ENCODE measurements at regions not wholly inside any gene's neighbourhood (a gene's known extent, or its start where the extent isn't known, plus 50 kb on each side); places are given as distances from the start of the nearest gene placed in this dataset.

GRCh38 chr1:101732261-101732660 is 264.5 kb downstream of the OLFM3 start:
- H3K79me2 ChIP-seq (ENCODE audit: insufficient read depth, low read length), result no peaks in the 10 kb centered on the region
- H2AFZ ChIP-seq (ENCODE audit: low read length), result no peak overlapping the region
- no peak overlapping the region for H3K4me3 ChIP-seq (ENCODE audit: low read depth, low read length, poor library complexity, severe bottlenecking)
- H3K36me3 ChIP-seq (ENCODE audit: insufficient read depth, low read length), result no peaks in the 10 kb centered on the region
- no peak overlapping the region for H3K9ac ChIP-seq (ENCODE audit: low read length)
- no peaks in the 10 kb centered on the region for H3K9me3 ChIP-seq (ENCODE audit: low read length)
- no peak for TF ChIP-seq EZH2 (IDR thresholded peaks at IDR 0.05; ENCODE audit: borderline replicate concordance, low read length)
- no peak for TF ChIP-seq CTCF (IDR thresholded peaks at IDR 0.05; ENCODE audit: low read length)
- no peak overlapping the region for H3K4me2 ChIP-seq (ENCODE audit: low read length)
- no peaks in the 10 kb centered on the region for H4K20me1 ChIP-seq (ENCODE audit: insufficient read depth, low read length)
- no peak overlapping the region for H3K27ac ChIP-seq (ENCODE audit: low read depth, low read length, poor library complexity, severe bottlenecking)
- H3K27me3 ChIP-seq (ENCODE audit: insufficient read depth, low read length), result no peaks in the 10 kb centered on the region
- no peaks in the 10 kb centered on the region for H3K9me2 ChIP-seq (ENCODE audit: low read depth, low read length)
- H3K4me1 ChIP-seq (ENCODE audit: insufficient read depth, low read length, severe bottlenecking), result no peaks in the 10 kb centered on the region
- no peaks in the 10 kb centered on the region for H3F3A ChIP-seq (ENCODE audit: insufficient read depth, low read length)

GRCh38 chr1:101733340-101733739 is 263.4 kb downstream of the OLFM3 start:
- H3K79me2 ChIP-seq (ENCODE audit: insufficient read depth, low read length), result no peaks in the 10 kb centered on the region
- no peaks in the 10 kb centered on the region for H3K4me1 ChIP-seq (ENCODE audit: insufficient read depth, low read length, severe bottlenecking)
- TF ChIP-seq EZH2 (IDR thresholded peaks at IDR 0.05; ENCODE audit: borderline replicate concordance, low read length) (no peak), CTCF (IDR thresholded peaks at IDR 0.05; ENCODE audit: low read length) (no peak)
- no peak overlapping the region for H2AFZ ChIP-seq (ENCODE audit: low read length)
- no peaks in the 10 kb centered on the region for H3K9me3 ChIP-seq (ENCODE audit: low read length)
- H3K27ac ChIP-seq (ENCODE audit: low read depth, low read length, poor library complexity, severe bottlenecking), result no peak overlapping the region
- H3F3A ChIP-seq (ENCODE audit: insufficient read depth, low read length), result no peaks in the 10 kb centered on the region
- no peaks in the 10 kb centered on the region for H4K20me1 ChIP-seq (ENCODE audit: insufficient read depth, low read length)
- H3K4me2 ChIP-seq (ENCODE audit: low read length), result no peak overlapping the region
- H3K9ac ChIP-seq (ENCODE audit: low read length), result no peak overlapping the region
- no peak overlapping the region for H3K4me3 ChIP-seq (ENCODE audit: low read depth, low read length, poor library complexity, severe bottlenecking)
- no peaks in the 10 kb centered on the region for H3K9me2 ChIP-seq (ENCODE audit: low read depth, low read length)
- no peaks in the 10 kb centered on the region for H3K27me3 ChIP-seq (ENCODE audit: insufficient read depth, low read length)
- H3K36me3 ChIP-seq (ENCODE audit: insufficient read depth, low read length), result no peaks in the 10 kb centered on the region

- H3K27ac ChIP-seq (ENCODE audit: low read depth, low read length, poor library complexity, severe bottlenecking), result no peak overlapping the region
- H3K27me3 ChIP-seq (ENCODE audit: insufficient read depth, low read length), result no peaks in the 10 kb centered on the region
- H3K36me3 ChIP-seq (ENCODE audit: insufficient read depth, low read length), result no peaks in the 10 kb centered on the region
- no peak overlapping the region for H3K4me2 ChIP-seq (ENCODE audit: low read length)
- H2AFZ ChIP-seq (ENCODE audit: low read length), result no peak overlapping the region
- no peaks in the 10 kb centered on the region for H3K9me3 ChIP-seq (ENCODE audit: low read length)
- no peak overlapping the region for H3K9ac ChIP-seq (ENCODE audit: low read length)
- no peak overlapping the region for H3K4me3 ChIP-seq (ENCODE audit: low read depth, low read length, poor library complexity, severe bottlenecking)
- H3K9me2 ChIP-seq (ENCODE audit: low read depth, low read length), result no peaks in the 10 kb centered on the region
- no peaks in the 10 kb centered on the region for H3F3A ChIP-seq (ENCODE audit: insufficient read depth, low read length)
- H3K4me1 ChIP-seq (ENCODE audit: insufficient read depth, low read length, severe bottlenecking), result no peaks in the 10 kb centered on the region
- TF ChIP-seq EZH2 (IDR thresholded peaks at IDR 0.05; ENCODE audit: borderline replicate concordance, low read length) (no peak), CTCF (IDR thresholded peaks at IDR 0.05; ENCODE audit: low read length) (no peak)
- H3K79me2 ChIP-seq (ENCODE audit: insufficient read depth, low read length), result no peaks in the 10 kb centered on the region
- no peaks in the 10 kb centered on the region for H4K20me1 ChIP-seq (ENCODE audit: insufficient read depth, low read length)
These were observed 258.3 kb downstream of the OLFM3 start for GRCh38 chr1:101738475-101738874.
